ENCODE measurements at regions not wholly inside any gene's neighbourhood (a gene's known extent, or its start where the extent isn't known, plus 50 kb on each side); places are given as distances from the start of the nearest gene placed in this dataset.

GRCh38 chrX:46255046-46255445 is 290.2 kb downstream of the ZNF674 start:
- Histone ChIP-seq H3K9me3 (no peaks in the 10 kb centered on the region), H3K27ac (no peak overlapping the region), H3K36me3 (no peaks in the 10 kb centered on the region), H3K4me1 (no peaks in the 10 kb centered on the region), H3K27me3 (no peaks in the 10 kb centered on the region), H3K4me3 (no peak overlapping the region)
- DNase-seq: no peak
- TF ChIP-seq POLR2A (IDR thresholded peaks at IDR 0.05) (no peak), CTCF (IDR thresholded peaks at IDR 0.05) (no peak)
- intact Hi-C loops (cut with DNase I; ENCODE audit: low total_unique reads): no loop called here

DNA sequence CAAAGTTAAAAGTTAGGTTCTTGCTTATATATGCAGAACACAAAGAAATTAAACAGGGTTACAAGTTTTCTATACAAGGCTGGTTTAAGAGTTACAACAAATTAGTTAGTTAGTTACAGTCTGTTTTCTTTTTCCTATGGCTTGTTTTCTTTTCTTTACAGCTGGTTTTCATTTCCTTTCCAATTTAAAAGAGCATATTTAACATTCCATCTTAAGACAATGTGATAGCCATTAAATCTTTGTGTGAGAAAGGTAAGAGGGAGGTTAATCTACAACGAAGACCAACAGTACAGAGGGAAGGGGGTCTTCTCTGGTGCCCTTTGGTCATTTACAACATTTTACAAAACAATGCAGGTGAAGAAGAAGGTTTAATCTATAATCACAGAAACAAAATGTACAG is 290.6 kb downstream of the ZNF674 start:
- Histone ChIP-seq H3K27me3 (no peaks in the 10 kb centered on the region), H3K4me3 (no peak overlapping the region), H3K4me1 (no peaks in the 10 kb centered on the region), H3K27ac (no peak overlapping the region), H3K9me3 (no peaks in the 10 kb centered on the region), H3K36me3 (no peaks in the 10 kb centered on the region)
- intact Hi-C loops (cut with DNase I; ENCODE audit: low total_unique reads): no loop called here
- no peak for DNase-seq
- TF ChIP-seq POLR2A (IDR thresholded peaks at IDR 0.05): no peak
- no peak for TF ChIP-seq CTCF (IDR thresholded peaks at IDR 0.05)

DNA sequence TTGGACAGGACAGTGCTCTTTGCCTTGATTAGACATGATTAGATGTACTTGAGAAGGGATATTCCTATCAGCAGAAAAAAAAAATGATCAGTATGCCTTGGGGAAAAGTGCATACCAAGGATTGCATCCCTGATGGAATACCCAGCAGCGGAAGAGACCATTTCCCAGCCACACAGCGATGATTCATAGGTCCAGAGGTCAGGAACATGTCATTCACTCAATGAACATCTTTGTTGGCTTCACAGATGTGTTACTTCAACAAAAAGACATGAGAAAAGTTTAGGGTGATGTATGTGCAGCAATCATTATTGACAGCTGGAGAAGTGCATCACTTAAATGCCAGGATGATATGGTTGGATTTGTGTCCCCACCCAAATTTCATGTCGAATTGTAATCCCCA is 293.5 kb downstream of the ZNF674 start:
- intact Hi-C loops (cut with DNase I; ENCODE audit: low total_unique reads): no loop called here
- Histone ChIP-seq H3K9me3 (no peaks in the 10 kb centered on the region), H3K36me3 (no peaks in the 10 kb centered on the region), H3K4me1 (no peaks in the 10 kb centered on the region), H3K4me3 (no peak overlapping the region), H3K27me3 (no peaks in the 10 kb centered on the region), H3K27ac (no peak overlapping the region)
- no peak for DNase-seq
- TF ChIP-seq POLR2A (IDR thresholded peaks at IDR 0.05) (no peak), CTCF (IDR thresholded peaks at IDR 0.05) (no peak)

- Histone ChIP-seq H3K27me3 (no peaks in the 10 kb centered on the region), H3K27ac (no peak overlapping the region), H3K4me1 (no peaks in the 10 kb centered on the region), H3K36me3 (no peaks in the 10 kb centered on the region), H3K9me3 (no peaks in the 10 kb centered on the region), H3K4me3 (no peak overlapping the region)
- intact Hi-C loops (cut with DNase I; ENCODE audit: low total_unique reads): no loop called here
- no peak for DNase-seq
- no peak for TF ChIP-seq POLR2A (IDR thresholded peaks at IDR 0.05)
- TF ChIP-seq CTCF (IDR thresholded peaks at IDR 0.05): no peak
Measured at GRCh38 chrX:46250151-46250550, 295.1 kb downstream of the ZNF674 start.

- intact Hi-C loops (cut with DNase I; ENCODE audit: low total_unique reads): no loop called here
- no peak for TF ChIP-seq CTCF (IDR thresholded peaks at IDR 0.05)
- TF ChIP-seq POLR2A (IDR thresholded peaks at IDR 0.05): no peak
- DNase-seq: no peak
- H3K4me1 ChIP-seq: no peaks in the 10 kb centered on the region
- no peaks in the 10 kb centered on the region for H3K27me3 ChIP-seq
- H3K4me3 ChIP-seq: no peak overlapping the region
- H3K36me3 ChIP-seq: no peaks in the 10 kb centered on the region
- no peak overlapping the region for H3K27ac ChIP-seq
- H3K9me3 ChIP-seq: no peaks in the 10 kb centered on the region
Measured at GRCh38 chrX:46247456-46247855, 297.8 kb downstream of the ZNF674 start.
